HCT116 (cell line): ENCODE measurements at regions not wholly inside any gene's neighbourhood (a gene's known extent, or its start where the extent isn't known, plus 50 kb on each side); places are given as distances from the start of the nearest gene placed in this dataset.
"Not testable (repeated sequence)": the region's sequence is repeated elsewhere in the genome, so short reads cannot be mapped to it uniquely, and the experiment has no call there.

Experiments
- ATAC-seq: fragments of 200-7000 bp; cut with Tn5 transposase; 2 replicates; pipeline ENCODE4 v1.9.1; 2020; ENCODE audit warnings: mild to moderate bottlenecking, moderate library complexity
- BruUV-seq: library from RNA; stranded (reverse); fragments of 400-500 nt; replicated peaks from 2 replicates; lab custom pipeline; 2021; lab: Mats Ljungman, UMichigan
- CTCF ChIA-PET: fragments of 300-600 bp; sonication (Branson Sonifier 250); formaldehyde crosslinking; loops from one replicate; lab custom pipeline; 2021; ENCODE audit warnings: antibody characterized with exemption; lab: Charles Lee
- POLR2A ChIA-PET: fragments of 300-600, 350-600 bp; sonication (Branson Sonifier 250); formaldehyde crosslinking; loops from one replicate; lab custom pipeline; 2021; ENCODE audit warnings: antibody characterized with exemption; lab: Charles Lee
- RAD21 ChIA-PET, 2 experiments: fragments of 300-600 bp; sonication (Branson Sonifier 250); formaldehyde crosslinking; loops; one replicate each; lab custom pipeline; 2023; ENCODE audit warnings: low total read pairs in 2 of 2; ENCODE audit not compliant: uncharacterized antibody in 2 of 2, unreplicated experiment in 2 of 2, low non-redundant PET in 1 of 2; lab: Charles Lee
- DNase-seq: peaks from one replicate; pipeline ENCODE4 v3.0.0-alpha.2; 2010; ENCODE audit warnings: low read depth, low spot score
- H2AFZ ChIP-seq: fragments of 200-600 bp; shearing (Covaris generic), sonication (generic); 2 replicates; pipeline ENCODE4 v1.6.1; 2017; ENCODE audit warnings: low read depth, mixed run types, mixed read lengths, antibody characterized with exemption, low read length; ENCODE audit not compliant: poor library complexity, severe bottlenecking
- H3K27ac ChIP-seq: 2 replicates; pipeline ENCODE4 v1.5.1; 2012; ENCODE audit warnings: low read depth, low read length
- H3K27me3 ChIP-seq: fragments of 200-600 bp; sonication (generic); 2 replicates; pipeline ENCODE4 v1.6.1; 2016; ENCODE audit warnings: mixed run types, low read length, mixed read lengths; ENCODE audit not compliant: insufficient read depth
- H3K36me3 ChIP-seq, 2 experiments: fragments of 200-500 bp in 1 of 2; fragments of 200-600 bp in 1 of 2; sonication (Bioruptor generic) in 1 of 2; sonication (generic) in 1 of 2; 2 replicates each; pipeline versions ENCODE4 v1.5.1 to v1.6.1; 2014 to 2016; ENCODE audit warnings: low read length in 2 of 2, inconsistent platforms in 1 of 2, mixed read lengths in 1 of 2, mixed run types in 1 of 2; ENCODE audit not compliant: insufficient read depth in 2 of 2, control insufficient read depth in 1 of 2
- H3K4me1 ChIP-seq, 2 experiments: fragments of 200-600 bp in 1 of 2; sonication (generic) in 1 of 2; 2 replicates each; pipeline versions ENCODE4 v1.5.1 to v1.6.1; 2012 to 2017; ENCODE audit warnings: low read length in 2 of 2, inconsistent platforms in 1 of 2, mild to moderate bottlenecking in 1 of 2, mixed read lengths in 1 of 2, mixed run types in 1 of 2, moderate library complexity in 1 of 2; ENCODE audit not compliant: insufficient read depth in 2 of 2, control insufficient read depth in 1 of 2
- H3K4me2 ChIP-seq: fragments of 200-600 bp; sonication (generic); 2 replicates; pipeline ENCODE4 v1.6.1; 2017; ENCODE audit warnings: mixed run types, low read length, mixed read lengths
- H3K4me3 ChIP-seq, 2 experiments: fragments of 200-600 bp in 1 of 2; sonication (generic) in 1 of 2; replicated peaks in 1 of 2; 2 replicates each; pipeline ENCODE4 v1.5.1; 2011 to 2016; ENCODE audit warnings: low read length in 2 of 2, control low read depth in 1 of 2, low read depth in 1 of 2, mild to moderate bottlenecking in 1 of 2, mixed read lengths in 1 of 2, mixed run types in 1 of 2
- H3K79me2 ChIP-seq: fragments of 200-600 bp; sonication (generic); 2 replicates; pipeline ENCODE4 v1.6.1; 2017; ENCODE audit warnings: mild to moderate bottlenecking, mixed run types, low read length, moderate library complexity, mixed read lengths; ENCODE audit not compliant: insufficient read depth
- H3K9ac ChIP-seq: fragments of 200-600 bp; sonication (generic); 2 replicates; pipeline ENCODE4 v1.6.1; 2016; ENCODE audit warnings: low read length, mixed read lengths
- H3K9me2 ChIP-seq: fragments of 200-600 bp; sonication (generic), shearing (Covaris generic); 2 replicates; pipeline ENCODE4 v1.6.1; 2017; ENCODE audit warnings: mixed run types, mild to moderate bottlenecking, moderate library complexity; ENCODE audit not compliant: insufficient read depth
- H3K9me3 ChIP-seq, 2 experiments: fragments of 200-500 bp in 1 of 2; fragments of 200-600 bp in 1 of 2; sonication (Bioruptor generic) in 1 of 2; sonication (generic) in 1 of 2; 2 replicates each; pipeline ENCODE4 v1.6.1; 2014 to 2017; ENCODE audit warnings: low read length in 2 of 2, mixed read lengths in 2 of 2, inconsistent platforms in 1 of 2, low read depth in 1 of 2, mild to moderate bottlenecking in 1 of 2, mixed run types in 1 of 2, moderate library complexity in 1 of 2; ENCODE audit not compliant: control insufficient read depth in 1 of 2, insufficient read depth in 1 of 2
- H4K20me1 ChIP-seq: fragments of 200-600 bp; sonication (generic), shearing (Covaris generic); 2 replicates; pipeline ENCODE4 v1.6.1; 2017; ENCODE audit warnings: mixed run types, mild to moderate bottlenecking, moderate library complexity; ENCODE audit not compliant: insufficient read depth
- CBX3 ChIP-seq: IDR thresholded peaks from 2 replicates; pipeline ENCODE4 v1.6.1; 2012; ENCODE audit warnings: low read depth
- CEBPB ChIP-seq: IDR thresholded peaks from 2 replicates; pipeline ENCODE4 v1.6.1; 2012; ENCODE audit warnings: low read depth
- CTCF ChIP-seq, 3 experiments: fragments of 200-600 bp in 1 of 3; sonication (generic) in 1 of 3; IDR thresholded peaks in 2 of 3; conservative IDR thresholded peaks in 1 of 3; 2 replicates each; pipeline ENCODE4 v1.5.1; 2012 to 2017; ENCODE audit warnings: low read depth in 2 of 3, low read length in 2 of 3, antibody characterized with exemption in 1 of 3, borderline replicate concordance in 1 of 3, control low read depth in 1 of 3, mild to moderate bottlenecking in 1 of 3, mixed read lengths in 1 of 3, mixed run types in 1 of 3, moderate library complexity in 1 of 3; ENCODE audit not compliant: insufficient read depth in 1 of 3
- EGR1 ChIP-seq: IDR thresholded peaks from 2 replicates; pipeline ENCODE4 v1.6.1; 2012; ENCODE audit warnings: low read depth
- EZH2 ChIP-seq: fragments of 200-600 bp; sonication (generic); IDR thresholded peaks from 2 replicates; pipeline ENCODE4 v1.6.1; 2017; ENCODE audit warnings: antibody characterized with exemption, mixed run types
- FOSL1 ChIP-seq: IDR thresholded peaks from 2 replicates; pipeline ENCODE4 v1.6.1; 2012; ENCODE audit warnings: low read depth
- JUND ChIP-seq: IDR thresholded peaks from 2 replicates; pipeline ENCODE4 v1.6.1; 2012
- POLR2A ChIP-seq: IDR thresholded peaks from 2 replicates; pipeline ENCODE4 v1.7.0; 2011; ENCODE audit warnings: borderline replicate concordance; ENCODE audit not compliant: insufficient read depth, insufficient read length; ENCODE audit errors: extremely low read depth
- POLR2AphosphoS5 ChIP-seq: IDR thresholded peaks from 2 replicates; pipeline ENCODE4 v1.6.1; 2011; ENCODE audit warnings: mild to moderate bottlenecking, low read depth, low read length, moderate library complexity
- RAD21 ChIP-seq: IDR thresholded peaks from 2 replicates; pipeline ENCODE4 v1.6.1; 2012; ENCODE audit warnings: low read depth, mild to moderate bottlenecking
- SP1 ChIP-seq: IDR thresholded peaks from 2 replicates; pipeline ENCODE4 v1.6.1; 2012; ENCODE audit warnings: low read depth
- TCF7L2 ChIP-seq: IDR thresholded peaks from 2 replicates; pipeline ENCODE4 v1.7.0; 2011; ENCODE audit warnings: borderline replicate concordance, inconsistent platforms; ENCODE audit not compliant: insufficient read depth, insufficient read length; ENCODE audit errors: extremely low read depth
- YY1 ChIP-seq: IDR thresholded peaks from 2 replicates; pipeline ENCODE4 v1.6.1; 2011; ENCODE audit warnings: low read length, low read depth, moderate library complexity, mild to moderate bottlenecking; ENCODE audit not compliant: insufficient replicate concordance; ENCODE audit errors: extremely low read depth
- ZNF274 ChIP-seq: fragments of 200-500 bp; sonication (Bioruptor generic); IDR thresholded peaks from 2 replicates; pipeline ENCODE4 v1.6.1; 2014; ENCODE audit warnings: mild to moderate bottlenecking, low read depth, low read length, inconsistent platforms
- intact Hi-C: fragments of 100-400 bp; cut with micrococcal nuclease; formaldehyde crosslinking; loops from 2 replicates; pipeline ENCODE4 v1.10.0; 2022
- TF ChIP-seq, protein P1 (sequence below): IDR thresholded peaks from 2 replicates; pipeline ENCODE4 v1.6.1; 2012

DNA sequence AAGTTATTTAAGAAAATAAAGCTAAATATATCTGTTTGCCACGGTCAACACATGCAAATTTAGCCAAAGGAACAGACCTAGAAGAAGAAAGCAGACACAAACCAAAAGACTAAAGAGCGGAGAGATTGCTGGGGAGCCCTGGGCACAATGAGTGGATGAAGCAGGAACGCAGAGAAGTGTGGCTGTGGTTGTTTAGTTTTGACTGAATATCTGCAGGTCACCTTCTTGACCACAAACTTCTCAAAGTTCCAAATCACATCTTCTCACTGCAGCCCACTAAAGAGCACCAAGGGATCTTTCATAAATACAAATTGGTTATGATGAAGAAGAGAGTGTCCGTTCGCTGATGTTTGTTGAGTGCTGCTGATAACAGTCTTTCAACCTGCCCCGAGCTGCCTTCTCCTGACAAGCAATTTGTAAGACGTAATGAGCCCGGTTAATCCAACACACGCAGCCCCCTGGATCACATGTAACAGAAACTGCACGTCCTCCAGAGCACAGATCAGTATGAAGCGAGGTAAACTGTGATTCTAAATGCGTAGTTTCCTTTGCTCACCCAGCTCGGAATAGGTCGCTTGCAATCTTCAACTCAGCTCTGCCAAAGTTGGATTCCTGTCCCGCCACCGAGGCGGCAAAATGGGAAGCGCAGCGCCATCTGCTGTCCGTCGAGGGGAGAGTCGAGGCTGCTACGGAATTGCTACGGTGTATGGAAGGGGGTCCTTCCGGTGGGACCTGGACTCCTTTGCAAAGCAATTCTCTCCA lies 120.8 kb downstream of the GXYLT1 start:
- Histone ChIP-seq H4K20me1 (no peaks in the 10 kb centered on the region), H3K27ac (no peak overlapping the region), H3K9me3 (no peaks in the 10 kb centered on the region), H3K4me3 (peak overlapping the region; percentile 6 to 9; a peak in 1 of 4 replicates), H3K4me1 (peaks cover 0 to 3% of the 10 kb centered on the region in 2 experiments; a peak in 1 of 4 replicates), H3K27me3 (no peaks in the 10 kb centered on the region), H2AFZ (peak overlapping the region; percentile 87), H3K79me2 (no peaks in the 10 kb centered on the region), H3K4me2 (peak overlapping the region; percentile 52), H3K36me3 (no peaks in the 10 kb centered on the region), H3K9ac (no peak overlapping the region), H3K9me2 (no peaks in the 10 kb centered on the region)
- DNase-seq (peak; percentile 44), ATAC-seq (peak; percentile 97)
- BruUV-seq: no TSS peak
- ChIA-PET POLR2A (no interaction called here), CTCF (interaction anchor here (0.6 to 2.8 kb wide), 19 partner anchors 9 to 1077 kb away, joined by 3 to 23 read pairs (median 3); no protein-coding TSS in a partner anchor), RAD21 (interaction anchor here in 1 of 2 experiments (0.7 kb wide), 1 partner anchor 746 kb away, joined by 3 read pairs; no protein-coding TSS in a partner anchor)
- TF ChIP-seq CTCF (IDR thresholded peaks at IDR 0.05 in 2 of 3, conservative IDR thresholded peaks at IDR 0.05 in 1 of 3; ENCODE audit: borderline replicate concordance in 1 of 3, insufficient read depth in 1 of 3, low read depth in 2 of 3, low read length in 2 of 3) (peak; percentile 67 to 97 (median 94); a peak in 5 of 6 replicates), FOSL1 (no peak), CBX3 (peak; percentile 45; the same call in 1 of the 2 replicates), POLR2AphosphoS5 (no peak), JUND (no peak), CEBPB (no peak), EGR1 (no peak), ZNF274 (no peak), YY1 (no peak), TCF7L2 (no peak), SP1 (no peak), POLR2A (no peak), RAD21 (peak; percentile 88), EZH2 (no peak)
- TF ChIP-seq, protein P1, sequence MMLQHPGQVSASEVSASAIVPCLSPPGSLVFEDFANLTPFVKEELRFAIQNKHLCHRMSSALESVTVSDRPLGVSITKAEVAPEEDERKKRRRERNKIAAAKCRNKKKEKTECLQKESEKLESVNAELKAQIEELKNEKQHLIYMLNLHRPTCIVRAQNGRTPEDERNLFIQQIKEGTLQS: no peak
- intact Hi-C loops: loop anchor here (1.0 to 2.0 kb wide), 3 partner anchors 747 to 1077 kb away; no protein-coding TSS in a partner anchor

- H3K4me2 ChIP-seq, POLR2A ChIA-PET, DNase-seq, H3K27me3 ChIP-seq, RAD21 ChIA-PET, H3K79me2 ChIP-seq, H3K4me3 ChIP-seq, CTCF ChIA-PET, H3K4me1 ChIP-seq, H4K20me1 ChIP-seq, H3K27ac ChIP-seq, H3K9me2 ChIP-seq, H3K9ac ChIP-seq, H3K36me3 ChIP-seq, BruUV-seq, H3K9me3 ChIP-seq, intact Hi-C loops, H2AFZ ChIP-seq, ATAC-seq: not testable (repeated sequence)
Observed at GRCh38 chr12:42021937-42022336, 122.7 kb downstream of the GXYLT1 start.
